Endothelial cell (in vitro differentiated cells): ENCODE measurements at regions not wholly inside any gene's neighbourhood (a gene's known extent, or its start where the extent isn't known, plus 50 kb on each side); places are given as distances from the start of the nearest gene placed in this dataset.

Source experiments
- DNase-seq: peaks from one replicate; pipeline ENCODE4 v3.0.0; 2021; ENCODE audit warnings: low spot score
- H3K27ac Mint-ChIP-seq: one replicate; pipeline ENCODE4 v1.8.0; 2021; ENCODE audit warnings: mixed read lengths, inconsistent platforms; ENCODE audit not compliant: unreplicated experiment
- H3K27me3 Mint-ChIP-seq: one replicate; pipeline ENCODE4 v1.8.0; 2021; ENCODE audit warnings: mild to moderate bottlenecking, moderate library complexity, mixed read lengths, inconsistent platforms; ENCODE audit not compliant: unreplicated experiment
- H3K36me3 Mint-ChIP-seq: one replicate; pipeline ENCODE4 v1.8.0; 2021; ENCODE audit warnings: mild to moderate bottlenecking, low read depth, mixed read lengths, inconsistent platforms; ENCODE audit not compliant: unreplicated experiment
- H3K4me1 Mint-ChIP-seq: one replicate; pipeline ENCODE4 v1.8.0; 2021; ENCODE audit warnings: mild to moderate bottlenecking, mixed read lengths, inconsistent platforms; ENCODE audit not compliant: unreplicated experiment
- H3K4me3 Mint-ChIP-seq: one replicate; pipeline ENCODE4 v1.8.0; 2021; ENCODE audit warnings: mild to moderate bottlenecking, mixed read lengths, inconsistent platforms; ENCODE audit not compliant: unreplicated experiment
- H3K9me3 Mint-ChIP-seq: one replicate; pipeline ENCODE4 v1.8.0; 2021; ENCODE audit warnings: mixed read lengths, inconsistent platforms; ENCODE audit not compliant: unreplicated experiment
- TF ChIP-seq, protein P1 (sequence below): fragments of 200-600 bp; sonication (generic); IDR thresholded peaks from one replicate; pipeline ENCODE4 v1.5.0; 2021; ENCODE audit warnings: antibody characterized with exemption; ENCODE audit not compliant: unreplicated experiment

DNA sequence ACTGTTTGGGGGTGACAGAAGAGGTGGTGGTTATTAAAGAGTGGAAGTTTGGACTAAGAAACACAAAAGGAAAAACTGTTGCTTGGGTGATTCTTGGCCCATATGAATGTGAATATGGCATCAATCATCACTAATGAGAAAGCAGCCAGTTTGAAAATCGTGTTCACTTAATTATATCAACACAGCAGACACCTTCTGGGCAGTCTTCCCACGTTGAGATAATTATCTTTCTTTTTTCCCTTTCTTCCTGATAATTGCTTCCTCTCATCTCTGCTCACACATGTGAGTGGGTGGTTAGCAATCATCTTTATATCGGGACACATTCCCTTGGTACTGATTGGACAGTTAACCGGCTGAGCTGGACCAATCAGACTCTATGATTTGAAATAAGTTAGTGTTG, 539.7 kb downstream of the AACS start:
- H3K27me3 Mint-ChIP-seq: no peaks in the 10 kb centered on the region
- H3K36me3 Mint-ChIP-seq: no peaks in the 10 kb centered on the region
- TF ChIP-seq, protein P1, sequence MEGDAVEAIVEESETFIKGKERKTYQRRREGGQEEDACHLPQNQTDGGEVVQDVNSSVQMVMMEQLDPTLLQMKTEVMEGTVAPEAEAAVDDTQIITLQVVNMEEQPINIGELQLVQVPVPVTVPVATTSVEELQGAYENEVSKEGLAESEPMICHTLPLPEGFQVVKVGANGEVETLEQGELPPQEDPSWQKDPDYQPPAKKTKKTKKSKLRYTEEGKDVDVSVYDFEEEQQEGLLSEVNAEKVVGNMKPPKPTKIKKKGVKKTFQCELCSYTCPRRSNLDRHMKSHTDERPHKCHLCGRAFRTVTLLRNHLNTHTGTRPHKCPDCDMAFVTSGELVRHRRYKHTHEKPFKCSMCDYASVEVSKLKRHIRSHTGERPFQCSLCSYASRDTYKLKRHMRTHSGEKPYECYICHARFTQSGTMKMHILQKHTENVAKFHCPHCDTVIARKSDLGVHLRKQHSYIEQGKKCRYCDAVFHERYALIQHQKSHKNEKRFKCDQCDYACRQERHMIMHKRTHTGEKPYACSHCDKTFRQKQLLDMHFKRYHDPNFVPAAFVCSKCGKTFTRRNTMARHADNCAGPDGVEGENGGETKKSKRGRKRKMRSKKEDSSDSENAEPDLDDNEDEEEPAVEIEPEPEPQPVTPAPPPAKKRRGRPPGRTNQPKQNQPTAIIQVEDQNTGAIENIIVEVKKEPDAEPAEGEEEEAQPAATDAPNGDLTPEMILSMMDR: no peak
- no peaks in the 10 kb centered on the region for H3K4me1 Mint-ChIP-seq
- H3K4me3 Mint-ChIP-seq: no peak overlapping the region
- no peak for DNase-seq
- H3K27ac Mint-ChIP-seq: no peak overlapping the region
- no peaks in the 10 kb centered on the region for H3K9me3 Mint-ChIP-seq

DNA sequence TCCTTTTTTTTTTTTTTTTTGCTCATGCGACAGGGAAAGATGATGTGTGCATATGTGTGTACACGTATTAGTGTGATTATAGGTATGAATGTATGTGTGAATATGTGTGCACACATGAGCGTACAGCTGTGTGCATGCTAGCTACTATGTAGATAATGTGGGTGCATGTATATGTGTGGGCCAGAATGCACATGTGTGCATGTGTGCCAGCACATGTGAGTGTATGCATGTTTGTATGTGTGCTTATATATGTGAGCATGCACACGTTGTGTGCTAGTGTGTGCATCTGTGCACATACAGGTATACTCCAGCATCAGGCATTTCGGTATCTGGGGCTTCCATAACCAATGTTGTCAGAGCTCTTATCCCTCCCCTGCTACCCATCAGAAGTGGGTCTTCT, 541.1 kb downstream of the AACS start:
- Mint-ChIP-seq H3K9me3 (no peaks in the 10 kb centered on the region), H3K4me3 (no peak overlapping the region), H3K27ac (no peak overlapping the region), H3K4me1 (no peaks in the 10 kb centered on the region), H3K27me3 (no peaks in the 10 kb centered on the region), H3K36me3 (no peaks in the 10 kb centered on the region)
- TF ChIP-seq, protein P1: no peak
- DNase-seq: no peak

DNA sequence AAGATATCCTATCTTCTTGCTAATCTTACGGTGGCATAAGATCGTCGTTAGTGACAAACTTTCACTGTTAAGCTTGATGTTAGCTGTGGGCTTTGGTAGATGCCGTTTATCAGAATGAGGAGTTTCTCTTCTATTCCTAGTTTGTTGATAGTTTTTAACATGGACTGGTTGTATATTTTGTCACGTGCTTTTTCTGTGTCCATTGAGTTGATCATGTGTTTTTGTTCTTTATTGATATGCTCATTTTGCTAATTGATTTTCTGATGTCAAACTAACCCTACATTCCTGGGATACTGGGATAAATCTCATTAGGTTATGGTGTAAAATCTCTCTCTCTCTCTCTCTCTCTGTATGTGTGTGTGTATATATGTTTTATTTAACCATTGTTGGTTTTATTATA, 545.1 kb downstream of the AACS start:
- Mint-ChIP-seq H3K36me3 (no peaks in the 10 kb centered on the region), H3K4me1 (no peaks in the 10 kb centered on the region), H3K27me3 (no peaks in the 10 kb centered on the region), H3K27ac (no peak overlapping the region), H3K4me3 (no peak overlapping the region), H3K9me3 (no peaks in the 10 kb centered on the region)
- DNase-seq: no peak
- TF ChIP-seq, protein P1: no peak

DNA sequence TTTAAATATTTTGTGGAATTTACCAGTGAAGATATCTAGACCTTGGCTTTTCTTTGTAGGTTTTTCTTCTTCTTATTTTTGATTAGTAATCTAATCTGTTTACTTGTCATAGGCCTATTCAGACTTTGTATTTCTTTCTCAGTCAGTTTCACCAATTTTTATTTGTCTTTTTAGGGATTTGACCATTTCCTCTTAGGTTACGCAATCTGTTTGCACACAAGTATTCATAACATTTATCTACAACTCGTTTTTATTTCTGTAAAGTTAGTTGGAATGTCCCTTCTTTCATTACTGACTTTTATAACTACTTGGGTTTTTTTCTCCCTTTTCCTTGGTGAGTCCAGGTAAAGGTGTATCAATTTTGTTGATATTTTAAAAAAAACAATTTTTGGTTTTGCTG, 545.7 kb downstream of the AACS start:
- Mint-ChIP-seq H3K36me3 (no peaks in the 10 kb centered on the region), H3K9me3 (no peaks in the 10 kb centered on the region), H3K27me3 (no peaks in the 10 kb centered on the region), H3K4me3 (no peak overlapping the region), H3K4me1 (no peaks in the 10 kb centered on the region), H3K27ac (no peak overlapping the region)
- no peak for DNase-seq
- TF ChIP-seq, protein P1: no peak

DNA sequence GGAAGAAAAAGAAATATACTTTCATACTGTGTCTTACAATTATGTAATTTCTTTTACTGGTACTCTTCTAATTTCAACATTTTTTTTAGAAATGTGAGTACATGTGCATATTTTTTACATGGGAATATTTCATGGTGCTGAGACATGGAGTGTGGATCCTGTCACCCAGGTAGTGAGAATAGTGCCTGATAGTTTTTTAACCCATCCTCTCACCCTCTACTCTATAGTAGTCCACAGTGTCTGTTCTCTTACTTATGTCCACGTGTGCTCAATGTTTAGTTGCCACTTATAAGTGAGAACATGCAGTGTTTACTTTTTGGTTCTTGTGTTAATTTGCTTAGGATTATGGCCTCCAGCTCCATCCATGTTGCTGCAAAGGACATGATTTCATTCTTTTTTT, 548.8 kb downstream of the AACS start:
- H3K27me3 Mint-ChIP-seq: no peaks in the 10 kb centered on the region
- DNase-seq: no peak
- H3K4me3 Mint-ChIP-seq: no peak overlapping the region
- H3K27ac Mint-ChIP-seq: no peak overlapping the region
- no peaks in the 10 kb centered on the region for H3K9me3 Mint-ChIP-seq
- H3K36me3 Mint-ChIP-seq: no peaks in the 10 kb centered on the region
- H3K4me1 Mint-ChIP-seq: no peaks in the 10 kb centered on the region
- TF ChIP-seq, protein P1: no peak
